C4-2B (cell line): ENCODE measurements at regions not wholly inside any gene's neighbourhood (a gene's known extent, or its start where the extent isn't known, plus 50 kb on each side); places are given as distances from the start of the nearest gene placed in this dataset.

Experiments used
- H3K27ac ChIP-seq: fragments of 450-650 bp; 2 replicates; pipeline ENCODE4 v1.5.1; 2017
- ZFX ChIP-seq: fragments of 450-650 bp; IDR thresholded peaks from 2 replicates; pipeline ENCODE4 v1.6.1; 2017
- TF ChIP-seq, protein P1 (sequence below): fragments of 450-650 bp; conservative IDR thresholded peaks from 2 replicates; pipeline ENCODE4 v1.5.1; 2017; ENCODE audit warnings: mild to moderate bottlenecking

DNA sequence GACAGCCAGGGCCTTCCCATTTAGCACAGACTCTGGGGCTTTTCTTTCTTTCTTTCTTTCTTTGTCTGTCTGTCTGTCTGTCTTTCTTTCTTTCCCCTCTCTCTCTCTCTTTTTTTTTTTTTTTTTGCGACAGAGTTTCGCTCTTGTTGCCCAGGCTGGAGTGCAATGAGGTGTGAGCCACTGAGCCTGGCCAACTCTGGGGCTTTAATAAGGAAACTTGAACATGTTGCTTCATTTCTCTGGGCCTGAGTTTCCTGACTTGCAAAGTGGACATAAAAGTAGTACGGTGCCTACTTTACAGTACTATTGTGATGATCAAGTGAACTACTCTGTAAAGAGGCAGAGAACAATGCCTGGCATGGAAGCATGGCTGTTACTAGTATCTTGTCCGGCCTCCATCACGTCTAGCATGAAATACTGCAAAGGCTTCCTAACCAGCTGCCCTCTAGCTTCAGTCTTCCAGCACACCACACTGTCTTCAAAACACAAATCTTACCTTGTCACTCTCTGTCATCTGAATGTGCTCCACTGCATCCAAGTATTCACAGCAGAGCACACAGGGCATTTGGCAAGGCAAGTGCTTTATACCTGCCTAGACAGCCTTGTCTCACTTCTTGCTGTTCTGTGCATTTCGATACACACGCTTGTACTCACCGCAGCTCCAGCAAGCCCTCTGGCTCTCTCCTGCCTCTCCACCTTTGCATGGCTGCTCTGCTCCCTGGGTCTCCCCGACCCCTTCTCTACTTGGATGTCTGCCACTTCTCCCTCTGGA lies 96.7 kb downstream of the IRF2BPL start:
- no peak for TF ChIP-seq ZFX
- TF ChIP-seq, protein P1, sequence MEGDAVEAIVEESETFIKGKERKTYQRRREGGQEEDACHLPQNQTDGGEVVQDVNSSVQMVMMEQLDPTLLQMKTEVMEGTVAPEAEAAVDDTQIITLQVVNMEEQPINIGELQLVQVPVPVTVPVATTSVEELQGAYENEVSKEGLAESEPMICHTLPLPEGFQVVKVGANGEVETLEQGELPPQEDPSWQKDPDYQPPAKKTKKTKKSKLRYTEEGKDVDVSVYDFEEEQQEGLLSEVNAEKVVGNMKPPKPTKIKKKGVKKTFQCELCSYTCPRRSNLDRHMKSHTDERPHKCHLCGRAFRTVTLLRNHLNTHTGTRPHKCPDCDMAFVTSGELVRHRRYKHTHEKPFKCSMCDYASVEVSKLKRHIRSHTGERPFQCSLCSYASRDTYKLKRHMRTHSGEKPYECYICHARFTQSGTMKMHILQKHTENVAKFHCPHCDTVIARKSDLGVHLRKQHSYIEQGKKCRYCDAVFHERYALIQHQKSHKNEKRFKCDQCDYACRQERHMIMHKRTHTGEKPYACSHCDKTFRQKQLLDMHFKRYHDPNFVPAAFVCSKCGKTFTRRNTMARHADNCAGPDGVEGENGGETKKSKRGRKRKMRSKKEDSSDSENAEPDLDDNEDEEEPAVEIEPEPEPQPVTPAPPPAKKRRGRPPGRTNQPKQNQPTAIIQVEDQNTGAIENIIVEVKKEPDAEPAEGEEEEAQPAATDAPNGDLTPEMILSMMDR, result no peak
- H3K27ac ChIP-seq, result no peak overlapping the region

DNA sequence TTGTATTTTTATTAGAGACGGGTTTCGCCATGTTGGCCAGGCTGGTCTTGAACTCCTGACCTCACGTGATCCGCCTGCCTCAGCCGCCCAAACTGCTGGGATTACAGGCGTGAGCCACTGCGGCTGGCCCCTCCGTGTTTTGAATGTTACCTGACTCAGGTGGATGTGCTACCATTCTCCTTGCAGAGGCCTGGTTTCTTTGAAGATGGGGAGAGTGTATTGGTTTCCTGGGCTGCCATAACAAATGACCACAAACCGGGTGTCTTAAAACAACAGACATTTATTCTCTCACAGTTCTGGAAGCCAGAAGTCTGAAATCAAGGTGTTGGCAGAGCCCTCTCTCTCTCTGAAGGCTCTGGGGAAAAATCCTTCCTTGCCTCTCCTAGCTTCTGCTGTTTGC lies 98.0 kb downstream of the IRF2BPL start:
- no peak overlapping the region for H3K27ac ChIP-seq
- TF ChIP-seq, protein P1, result no peak
- no peak for TF ChIP-seq ZFX

DNA sequence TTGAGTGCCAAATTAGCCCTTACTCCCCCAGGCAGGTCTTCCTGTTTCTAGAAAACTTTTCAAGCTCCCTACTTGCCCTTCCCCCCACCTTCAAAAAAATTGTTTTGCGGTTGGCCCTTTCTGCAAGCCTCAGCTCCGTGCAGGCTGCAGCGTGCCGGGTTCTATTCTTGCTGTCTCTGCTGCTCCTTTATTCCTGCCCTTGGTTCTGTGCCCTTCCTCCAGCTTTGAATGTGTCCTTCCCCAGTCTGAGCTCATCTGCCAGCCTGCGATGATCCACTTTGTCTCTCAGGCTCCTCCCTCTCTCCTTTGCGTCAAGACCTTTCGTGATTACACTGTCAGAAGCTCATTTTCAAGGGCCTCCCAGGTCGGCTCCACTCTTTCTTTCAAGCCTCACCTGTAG lies 98.6 kb downstream of the IRF2BPL start:
- no peak overlapping the region for H3K27ac ChIP-seq
- TF ChIP-seq ZFX, result no peak
- TF ChIP-seq, protein P1, result no peak

DNA sequence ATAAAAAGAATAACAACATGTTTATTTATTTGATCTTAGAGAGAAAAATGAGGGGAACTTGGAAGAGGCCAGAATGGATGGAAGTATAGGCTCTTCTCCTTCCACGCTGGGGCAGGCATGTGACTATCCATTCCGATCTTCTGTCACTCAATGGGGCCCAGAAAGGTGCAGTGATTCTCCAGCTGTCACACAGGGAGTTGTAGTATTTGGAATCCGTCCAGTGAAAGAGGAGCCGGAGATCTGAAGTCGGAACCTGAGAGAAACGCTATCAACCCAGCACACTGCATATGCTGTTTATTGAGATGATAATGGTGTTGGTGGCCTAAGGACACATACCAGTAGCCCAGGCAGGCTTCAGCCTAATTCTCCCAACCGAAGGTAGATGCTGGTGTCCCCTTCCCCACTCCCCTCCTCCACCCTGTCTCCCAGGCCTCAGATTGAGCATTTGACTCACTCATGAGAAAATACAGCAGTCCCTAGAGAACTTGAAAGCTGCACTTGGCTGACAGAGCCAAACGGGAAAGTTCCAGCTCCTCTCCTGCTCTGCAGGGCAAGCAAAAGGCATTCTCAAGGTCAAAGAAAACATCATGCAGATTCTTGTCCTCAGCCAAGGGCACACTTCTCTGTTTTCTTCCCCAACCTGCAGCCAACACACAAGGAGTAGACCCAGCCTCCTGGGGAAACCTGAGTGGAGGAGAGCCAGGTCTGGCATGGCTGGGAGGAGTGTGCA lies 100.4 kb downstream of the IRF2BPL start:
- TF ChIP-seq ZFX, result no peak
- TF ChIP-seq, protein P1, result no peak
- no peak overlapping the region for H3K27ac ChIP-seq

DNA sequence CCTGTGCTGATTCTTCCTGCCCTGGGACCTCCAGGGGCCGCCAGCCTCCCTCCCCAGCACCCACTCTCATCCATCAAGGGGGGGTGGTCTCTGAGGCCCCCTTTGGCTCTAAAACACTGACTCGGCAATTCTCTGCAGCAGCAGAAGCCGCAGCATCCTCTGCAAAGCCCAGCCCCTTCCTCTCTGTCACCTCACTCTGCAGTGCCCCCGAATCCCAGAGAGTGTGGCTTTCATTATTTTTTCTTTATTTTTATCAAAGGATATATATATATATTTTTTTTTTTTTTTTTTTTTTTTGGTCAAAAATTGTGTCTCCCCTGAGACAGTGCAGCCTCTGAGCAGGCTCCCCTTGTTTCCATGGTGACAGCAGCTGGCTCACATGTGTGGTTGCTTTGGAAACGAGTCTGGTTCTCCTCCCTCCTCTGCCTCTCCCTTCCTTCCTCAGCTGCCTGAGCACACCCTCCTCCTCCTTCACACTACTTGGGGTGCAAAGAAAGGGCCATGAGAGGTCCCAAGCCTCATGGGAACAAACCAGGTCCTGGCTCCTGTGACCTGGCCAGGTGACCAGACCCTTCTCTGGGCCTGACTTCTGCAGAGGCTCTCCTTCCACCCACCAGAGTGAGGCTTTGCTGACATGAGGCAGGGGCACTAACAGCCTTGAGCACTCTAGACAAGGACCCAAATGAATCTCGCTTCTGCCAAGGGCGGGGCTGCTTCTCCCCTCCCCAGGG lies 100.5 kb downstream of the LRRC74A start:
- no peak for TF ChIP-seq ZFX
- TF ChIP-seq, protein P1, result no peak
- H3K27ac ChIP-seq, result no peak overlapping the region

DNA sequence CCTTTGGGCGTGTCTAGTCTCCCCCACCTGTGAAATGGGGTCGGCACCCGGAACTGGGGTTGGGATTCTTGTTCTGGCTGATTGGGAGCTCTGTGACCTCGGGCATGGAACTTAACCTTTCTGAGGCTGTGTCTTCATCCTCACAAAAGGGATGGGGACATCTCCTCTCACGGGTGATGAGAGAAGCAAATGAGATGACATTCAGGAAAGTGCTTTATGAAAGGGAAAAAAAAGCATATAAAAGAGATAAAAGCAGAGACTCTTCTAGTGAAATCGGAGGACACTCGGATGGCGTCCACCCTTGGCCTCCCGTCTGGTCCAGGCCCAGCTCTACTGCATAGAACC lies 98.9 kb downstream of the LRRC74A start:
- TF ChIP-seq ZFX, result no peak
- TF ChIP-seq, protein P1, result no peak
- no peak overlapping the region for H3K27ac ChIP-seq
